CD4-positive, alpha-beta T cell (primary cell): ENCODE measurements at regions not wholly inside any gene's neighbourhood (a gene's known extent, or its start where the extent isn't known, plus 50 kb on each side); places are given as distances from the start of the nearest gene placed in this dataset.

Source experiments
- ATAC-seq: fragments of 200-7000 bp; cut with Tn5 transposase; one replicate; pipeline ENCODE4 v1.10.0; 2022; ENCODE audit warnings: mild to moderate bottlenecking; ENCODE audit not compliant: poor library complexity
- CTCF ChIA-PET: fragments of 350-600 bp; sonication (Branson Sonifier 250); formaldehyde crosslinking; loops from one replicate; lab custom pipeline; 2021; ENCODE audit warnings: antibody characterized with exemption, inconsistent platforms; lab: Charles Lee
- POLR2A ChIA-PET: fragments of 350-600 bp; sonication (Branson Sonifier 250); formaldehyde crosslinking; loops from one replicate; lab custom pipeline; 2021; ENCODE audit warnings: antibody characterized with exemption, inconsistent platforms; lab: Charles Lee
- DNase-seq, 14 experiments: peaks; one replicate each; pipeline ENCODE4 v3.0.0-alpha.2; 2013 to 2020; ENCODE audit warnings: mixed read lengths in 2 of 14
- H3K27ac ChIP-seq, 2 donors: one replicate each; pipeline versions ENCODE4 v1.5.1 to v1.7.0; 2013; ENCODE audit warnings: low read length in 2 of 2, low read depth in 1 of 2, mild to moderate bottlenecking in 1 of 2
- H3K27me3 ChIP-seq, 2 experiments: 1 replicate in 1 of 2; 2 replicates in 1 of 2; pipeline versions ENCODE4 v1.6.1 to v1.7.0; 2013; ENCODE audit warnings: low read length in 2 of 2, control low read depth in 1 of 2, mild to moderate bottlenecking in 1 of 2, moderate library complexity in 1 of 2; ENCODE audit not compliant: insufficient read depth in 2 of 2, control insufficient read depth in 1 of 2
- H3K36me3 ChIP-seq: one replicate; pipeline ENCODE4 v1.6.1; 2013; ENCODE audit warnings: low read length, control low read depth; ENCODE audit not compliant: insufficient read depth
- H3K4me1 ChIP-seq: one replicate; pipeline ENCODE4 v1.6.1; 2013; ENCODE audit warnings: low read length, control low read depth; ENCODE audit not compliant: insufficient read depth
- H3K4me3 ChIP-seq: one replicate; pipeline ENCODE4 v1.5.1; 2013; ENCODE audit warnings: mild to moderate bottlenecking, low read length, moderate library complexity
- H3K9me3 ChIP-seq, 2 experiments: 1 replicate in 1 of 2; 2 replicates in 1 of 2; pipeline versions ENCODE4 v1.6.1 to v1.7.0; 2013; ENCODE audit warnings: low read length in 2 of 2, mild to moderate bottlenecking in 2 of 2, control low read depth in 1 of 2, moderate library complexity in 1 of 2; ENCODE audit not compliant: control insufficient read depth in 1 of 2, insufficient read depth in 1 of 2
- H3K27ac Mint-ChIP-seq: one replicate; pipeline ENCODE4 v1.8.0; 2020; ENCODE audit warnings: mixed read lengths
- H3K27me3 Mint-ChIP-seq: one replicate; pipeline ENCODE4 v1.8.0; 2021; ENCODE audit warnings: mixed read lengths
- H3K36me3 Mint-ChIP-seq: one replicate; pipeline ENCODE4 v1.8.0; 2021; ENCODE audit warnings: low read depth, mixed read lengths
- H3K4me1 Mint-ChIP-seq: one replicate; pipeline ENCODE4 v1.8.0; 2021; ENCODE audit warnings: low read depth, mixed read lengths
- H3K4me3 Mint-ChIP-seq: one replicate; pipeline ENCODE4 v1.8.0; 2020; ENCODE audit warnings: mild to moderate bottlenecking, mixed read lengths
- H3K9me3 Mint-ChIP-seq: one replicate; pipeline ENCODE4 v1.8.0; 2020; ENCODE audit warnings: mixed read lengths
- CTCF ChIP-seq: fragments of 200-600 bp; IDR thresholded peaks from one replicate; pipeline ENCODE4 v1.8.0; 2022; ENCODE audit warnings: antibody characterized with exemption, mild to moderate bottlenecking
- intact Hi-C, 2 experiments: fragments of 100-400 bp; cut with DNase I in 1 of 2; cut with micrococcal nuclease in 1 of 2; formaldehyde crosslinking; loops; one replicate each; pipeline versions ENCODE4 v1.15.1 to v1.9.0; 2023 to 2025; cut with DNase I, micrococcal nuclease

DNA sequence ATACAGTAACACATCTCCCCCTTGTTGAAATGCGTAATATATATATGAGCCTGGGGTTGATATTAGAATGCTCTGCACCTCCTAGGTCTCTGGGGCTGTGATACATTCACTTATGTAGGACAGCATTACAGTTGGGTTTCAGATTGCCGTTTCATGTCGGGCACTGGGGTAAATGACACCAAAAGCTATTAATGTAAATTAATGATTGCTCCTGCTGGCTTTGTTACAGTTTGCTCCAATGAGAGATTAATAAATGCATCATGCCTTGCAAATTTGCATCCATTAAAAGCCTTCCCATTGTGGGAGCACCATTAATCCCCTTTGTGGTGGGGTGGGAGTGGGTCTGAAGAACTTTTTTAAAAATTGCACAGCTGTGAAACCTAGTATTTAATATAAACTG lies 584.4 kb upstream of the EEF2KMT start:
- intact Hi-C loops, result no loop called here
- POLR2A ChIA-PET, result no interaction called here
- TF ChIP-seq CTCF, result no peak
- Histone ChIP-seq H3K4me3 (no peak overlapping the region), H3K36me3 (no peaks in the 10 kb centered on the region), H3K4me1 (no peaks in the 10 kb centered on the region), H3K9me3 (no peaks in the 10 kb centered on the region), H3K27me3 (no peaks in the 10 kb centered on the region), H3K27ac (no peak overlapping the region)
- no peaks in the 10 kb centered on the region for H3K4me1 Mint-ChIP-seq
- no peaks in the 10 kb centered on the region for H3K27me3 Mint-ChIP-seq
- no peak for DNase-seq
- CTCF ChIA-PET, result no interaction called here
- no peak overlapping the region for H3K27ac Mint-ChIP-seq
- peaks cover 2% of the 10 kb centered on the region for H3K9me3 Mint-ChIP-seq
- no peak for ATAC-seq
- H3K36me3 Mint-ChIP-seq, result no peaks in the 10 kb centered on the region
- H3K4me3 Mint-ChIP-seq, result no peak overlapping the region

GRCh38 chr16:5678371-5678770 lies 580.8 kb upstream of the EEF2KMT start:
- Mint-ChIP-seq H3K27ac (no peak overlapping the region), H3K36me3 (no peaks in the 10 kb centered on the region), H3K4me1 (no peaks in the 10 kb centered on the region), H3K27me3 (no peaks in the 10 kb centered on the region), H3K4me3 (no peak overlapping the region), H3K9me3 (peaks cover 2% of the 10 kb centered on the region)
- ATAC-seq (no peak), DNase-seq (no peak)
- no peak overlapping the region for H3K4me3 ChIP-seq
- peaks cover 0 to 8% of the 10 kb centered on the region in 2 experiments for H3K9me3 ChIP-seq
- POLR2A ChIA-PET, result no interaction called here
- CTCF ChIA-PET, result no interaction called here
- no peaks in the 10 kb centered on the region for H3K4me1 ChIP-seq
- H3K27me3 ChIP-seq, result no peaks in the 10 kb centered on the region
- no peak for TF ChIP-seq CTCF
- no peak overlapping the region for H3K27ac ChIP-seq
- intact Hi-C loops, result no loop called here
- H3K36me3 ChIP-seq, result no peaks in the 10 kb centered on the region

DNA sequence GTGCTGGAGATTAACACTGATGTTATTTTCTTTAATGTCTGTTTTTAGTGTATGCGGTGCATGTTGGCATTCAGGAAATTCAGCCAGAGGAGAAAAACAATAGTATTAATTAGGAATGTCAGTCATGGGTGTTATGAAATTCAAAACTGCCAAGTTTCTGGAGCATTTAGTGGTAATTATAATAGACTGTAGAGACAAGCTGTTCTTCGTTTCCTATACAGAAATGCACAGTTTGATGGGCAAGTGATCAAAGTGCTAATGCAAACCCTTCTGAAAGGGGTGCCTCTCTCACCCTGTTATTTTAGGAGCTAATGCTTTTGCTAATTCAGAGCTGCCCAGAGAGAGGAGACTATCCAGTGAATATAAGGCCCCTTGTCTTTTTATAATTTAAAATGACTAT lies 573.8 kb upstream of the EEF2KMT start:
- Histone ChIP-seq H3K4me3 (no peak overlapping the region), H3K27ac (no peak overlapping the region), H3K27me3 (no peaks in the 10 kb centered on the region), H3K9me3 (peaks cover 0 to 13% of the 10 kb centered on the region in 2 experiments), H3K4me1 (no peaks in the 10 kb centered on the region), H3K36me3 (no peaks in the 10 kb centered on the region)
- ChIA-PET CTCF (no interaction called here), POLR2A (no interaction called here)
- no peak for TF ChIP-seq CTCF
- Mint-ChIP-seq H3K27me3 (no peaks in the 10 kb centered on the region), H3K36me3 (no peaks in the 10 kb centered on the region), H3K27ac (no peak overlapping the region), H3K4me3 (no peak overlapping the region), H3K4me1 (no peaks in the 10 kb centered on the region), H3K9me3 (no peaks in the 10 kb centered on the region)
- ATAC-seq (no peak), DNase-seq (no peak)
- intact Hi-C loops, result no loop called here
